Endometrial microvascular endothelial cells (primary cell): ENCODE measurements at regions not wholly inside any gene's neighbourhood (a gene's known extent, or its start where the extent isn't known, plus 50 kb on each side); places are given as distances from the start of the nearest gene placed in this dataset.
"Not testable (repeated sequence)": the region's sequence is repeated elsewhere in the genome, so short reads cannot be mapped to it uniquely, and the experiment has no call there.

ENCODE experiments used
- in situ Hi-C: cut with HindIII; loops from 2 replicates; pipeline ENCODE4 v1.10.0; 2017; ENCODE audit warnings: low sequenced_read_pairs, low pct_unique_long_range_greater_than_20kb; ENCODE audit errors: inconsistent ontology term

- in situ Hi-C loops, result no loop called here
Observed at GRCh38 chr18:71115261-71115660, 826.4 kb downstream of the SOCS6 start.

GRCh38 chr18:71114550-71115210, 825.8 kb downstream of the SOCS6 start:
- in situ Hi-C loops, result no loop called here

GRCh38 chr18:71107244-71107643, 818.4 kb downstream of the SOCS6 start:
- in situ Hi-C loops, result no loop called here

GRCh38 chr18:71106701-71107100, 817.9 kb downstream of the SOCS6 start:
- in situ Hi-C loops, result no loop called here

- in situ Hi-C loops, result no loop called here
Observed at GRCh38 chr18:71105994-71106546, 817.2 kb downstream of the SOCS6 start.

GRCh38 chr18:71105078-71105819, 816.4 kb downstream of the SOCS6 start:
- in situ Hi-C loops, result no loop called here

- in situ Hi-C loops, result no loop called here
Observed at GRCh38 chr18:71079606-71080005, 790.8 kb downstream of the SOCS6 start.

- in situ Hi-C loops, result no loop called here
Observed at GRCh38 chr18:71077451-71077850, 788.6 kb downstream of the SOCS6 start.

GRCh38 chr18:71075147-71075546, 786.3 kb downstream of the SOCS6 start:
- in situ Hi-C loops, result no loop called here

GRCh38 chr18:71068338-71068737, 779.5 kb downstream of the SOCS6 start:
- in situ Hi-C loops, result no loop called here

GRCh38 chr18:71049893-71050292, 761.0 kb downstream of the SOCS6 start:
- in situ Hi-C loops, result no loop called here

- in situ Hi-C loops, result no loop called here
Observed at GRCh38 chr18:71047882-71048281, 759.0 kb downstream of the SOCS6 start.

- in situ Hi-C loops, result no loop called here
Observed at GRCh38 chr18:71045331-71046065, 756.7 kb downstream of the SOCS6 start.

GRCh38 chr18:71040161-71040560, 751.3 kb downstream of the SOCS6 start:
- in situ Hi-C loops, result no loop called here

- in situ Hi-C loops, result no loop called here
Observed at GRCh38 chr18:71038196-71038595, 749.4 kb downstream of the SOCS6 start.

- in situ Hi-C loops, result no loop called here
Observed at GRCh38 chr18:71036783-71037182, 747.9 kb downstream of the SOCS6 start.

GRCh38 chr18:71031296-71032191, 742.7 kb downstream of the SOCS6 start:
- in situ Hi-C loops, result not testable (repeated sequence)

GRCh38 chr18:71030085-71030484, 741.2 kb downstream of the SOCS6 start:
- in situ Hi-C loops, result not testable (repeated sequence)

GRCh38 chr18:71028285-71028762, 739.5 kb downstream of the SOCS6 start:
- in situ Hi-C loops, result no loop called here
